ENCODE measurements at regions not wholly inside any gene's neighbourhood (a gene's known extent, or its start where the extent isn't known, plus 50 kb on each side); places are given as distances from the start of the nearest gene placed in this dataset.

GRCh38 chr4:138032222-138032621, 209.9 kb downstream of the SLC7A11 start:
- no peaks in the 10 kb centered on the region for H4K20me1 ChIP-seq (ENCODE audit: control insufficient read depth, insufficient read depth)
- H3K36me3 ChIP-seq (ENCODE audit: control insufficient read depth in 2 of 2, insufficient read depth in 2 of 2, low read length in 1 of 2), result no peaks in the 10 kb centered on the region
- H3K27ac ChIP-seq (ENCODE audit: control insufficient read depth, insufficient read depth), result no peak overlapping the region
- SMC1A ChIA-PET (ENCODE audit: uncharacterized antibody, unreplicated experiment), result interaction anchor here (0.8 kb wide), 1 partner anchor 648 kb away, joined by 4 read pairs; no protein-coding TSS in a partner anchor
- no peaks in the 10 kb centered on the region for H3K9me3 ChIP-seq (replicated peaks; ENCODE audit: control insufficient read depth, insufficient read depth, low read length)
- H3K79me2 ChIP-seq (ENCODE audit: control insufficient read depth, insufficient read depth, low read length), result no peaks in the 10 kb centered on the region
- POLR2A ChIA-PET, result no interaction called here
- RAD21 ChIA-PET (ENCODE audit: unreplicated experiment), result interaction anchor here (0.8 kb wide), 1 partner anchor 157 kb away, joined by 4 read pairs; no protein-coding TSS in a partner anchor
- H3K9ac ChIP-seq (ENCODE audit: control insufficient read depth, insufficient read depth, low read length), result no peak overlapping the region
- FAIRE-seq, result no peak
- in situ Hi-C loops (cut with MboI), result no loop called here
- no peak for DNase-seq (ENCODE audit: low read depth, low spot score)
- CTCF ChIA-PET, result interaction anchor here (0.6 to 1.1 kb wide), 2 partner anchors 58 to 335 kb away, joined by 4 read pairs; no protein-coding TSS in a partner anchor
- no peak overlapping the region for H3K4me3 ChIP-seq
- BruUV-seq (replicated peaks), result no TSS peak
- ATAC-seq, result no peak
- H3K27me3 ChIP-seq (replicated peaks in 1 of 2; ENCODE audit: control insufficient read depth in 2 of 2, insufficient read depth in 2 of 2, low read length in 1 of 2), result no peaks in the 10 kb centered on the region
- TF ChIP-seq RB1 (IDR thresholded peaks at IDR 0.05; ENCODE audit: borderline replicate concordance) (no peak), EED (IDR thresholded peaks at IDR 0.05; ENCODE audit: low read depth) (no peak), HCFC1 (IDR thresholded peaks at IDR 0.05; ENCODE audit: low read length) (no peak), E4F1 (IDR thresholded peaks at IDR 0.05; ENCODE audit: borderline replicate concordance, partially characterized antibody) (no peak), CUX1 (IDR thresholded peaks at IDR 0.05; ENCODE audit: insufficient replicate concordance, low read depth, low read length) (no peak), SRF (IDR thresholded peaks at IDR 0.05; ENCODE audit: low read depth in 2 of 2, low read length in 2 of 2) (no peak), ZNF24 (IDR thresholded peaks at IDR 0.05) (no peak), POLR2AphosphoS2 (IDR thresholded peaks at IDR 0.05; ENCODE audit: low read depth, low read length) (no peak), SUPT20H (IDR thresholded peaks at IDR 0.05; ENCODE audit: borderline replicate concordance, control insufficient read depth, low read depth, low read length) (no peak), NBN (IDR thresholded peaks at IDR 0.05) (no peak), SUZ12 (IDR thresholded peaks at IDR 0.05; ENCODE audit: unreplicated experiment) (no peak), PAX5 (IDR thresholded peaks at IDR 0.05; ENCODE audit: borderline replicate concordance, low read depth, low read length) (no peak), NKRF (conservative IDR thresholded peaks at IDR 0.05) (no peak)
- H3K4me2 ChIP-seq (ENCODE audit: control insufficient read depth, insufficient read depth), result no peak overlapping the region
- no peak overlapping the region for H2AFZ ChIP-seq (ENCODE audit: control insufficient read depth, low read depth, low read length)
- no peaks in the 10 kb centered on the region for H3K4me1 ChIP-seq (ENCODE audit: control insufficient read depth, insufficient read depth, low read length)
- intact Hi-C loops (cut with micrococcal nuclease; ENCODE audit: unreplicated experiment), result no loop called here

Data from GM12878 (cell line).